ENCODE measurements at regions not wholly inside any gene's neighbourhood (a gene's known extent, or its start where the extent isn't known, plus 50 kb on each side); places are given as distances from the start of the nearest gene placed in this dataset.

DNA sequence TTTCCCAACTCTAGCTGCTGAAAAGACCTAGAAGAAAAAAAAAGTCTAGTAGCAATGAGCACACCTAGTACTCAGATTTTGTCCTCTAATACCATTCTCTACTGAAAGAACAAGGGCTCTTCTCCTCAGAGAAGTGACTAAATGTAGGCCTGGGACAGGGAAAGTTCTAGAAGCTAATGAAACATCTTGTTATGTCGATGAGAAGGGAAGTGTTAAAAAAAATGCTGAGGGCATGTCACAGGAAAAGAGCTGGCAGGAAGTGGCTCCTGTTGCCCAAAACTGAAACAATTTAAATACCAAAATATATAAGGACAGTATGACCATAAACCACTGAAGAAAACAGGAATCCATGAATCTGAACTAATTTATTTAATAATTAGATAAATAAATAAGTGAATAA lies 581.4 kb upstream of the TBL1XR1 start:
- H3K27ac ChIP-seq = no peak overlapping the region
- no peak for TF ChIP-seq ZFX (IDR thresholded peaks at IDR 0.05)
- TF ChIP-seq, protein P1, sequence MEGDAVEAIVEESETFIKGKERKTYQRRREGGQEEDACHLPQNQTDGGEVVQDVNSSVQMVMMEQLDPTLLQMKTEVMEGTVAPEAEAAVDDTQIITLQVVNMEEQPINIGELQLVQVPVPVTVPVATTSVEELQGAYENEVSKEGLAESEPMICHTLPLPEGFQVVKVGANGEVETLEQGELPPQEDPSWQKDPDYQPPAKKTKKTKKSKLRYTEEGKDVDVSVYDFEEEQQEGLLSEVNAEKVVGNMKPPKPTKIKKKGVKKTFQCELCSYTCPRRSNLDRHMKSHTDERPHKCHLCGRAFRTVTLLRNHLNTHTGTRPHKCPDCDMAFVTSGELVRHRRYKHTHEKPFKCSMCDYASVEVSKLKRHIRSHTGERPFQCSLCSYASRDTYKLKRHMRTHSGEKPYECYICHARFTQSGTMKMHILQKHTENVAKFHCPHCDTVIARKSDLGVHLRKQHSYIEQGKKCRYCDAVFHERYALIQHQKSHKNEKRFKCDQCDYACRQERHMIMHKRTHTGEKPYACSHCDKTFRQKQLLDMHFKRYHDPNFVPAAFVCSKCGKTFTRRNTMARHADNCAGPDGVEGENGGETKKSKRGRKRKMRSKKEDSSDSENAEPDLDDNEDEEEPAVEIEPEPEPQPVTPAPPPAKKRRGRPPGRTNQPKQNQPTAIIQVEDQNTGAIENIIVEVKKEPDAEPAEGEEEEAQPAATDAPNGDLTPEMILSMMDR (conservative IDR thresholded peaks at IDR 0.05) = no peak

DNA sequence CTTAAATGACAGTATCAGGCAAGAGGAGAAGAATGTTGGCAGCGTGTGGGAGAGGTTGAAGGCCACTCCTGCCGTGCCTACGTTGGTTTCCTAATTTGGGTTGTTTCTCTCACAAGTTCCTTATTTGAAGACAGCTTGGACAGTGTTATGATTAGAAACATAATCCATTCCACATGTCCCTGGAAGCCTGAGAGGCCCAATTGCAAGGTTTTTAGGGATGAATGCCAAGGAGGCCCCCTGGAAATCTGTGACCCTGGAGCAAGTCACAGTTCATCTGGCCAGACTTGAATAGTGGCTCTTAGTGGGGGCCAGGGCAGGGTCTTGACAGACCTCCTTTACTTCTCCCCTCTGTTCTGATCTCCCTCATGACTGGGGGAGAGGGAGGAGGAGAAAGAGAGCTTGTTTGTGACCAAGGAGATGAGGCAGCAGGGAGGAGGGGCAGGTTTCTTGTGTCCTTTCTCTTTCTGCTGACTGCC lies 584.4 kb upstream of the TBL1XR1 start:
- TF ChIP-seq, protein P1 (conservative IDR thresholded peaks at IDR 0.05) = no peak
- no peak for TF ChIP-seq ZFX (IDR thresholded peaks at IDR 0.05)
- peak overlapping the region; percentile 8; the same call in 1 of the 2 replicates for H3K27ac ChIP-seq

DNA sequence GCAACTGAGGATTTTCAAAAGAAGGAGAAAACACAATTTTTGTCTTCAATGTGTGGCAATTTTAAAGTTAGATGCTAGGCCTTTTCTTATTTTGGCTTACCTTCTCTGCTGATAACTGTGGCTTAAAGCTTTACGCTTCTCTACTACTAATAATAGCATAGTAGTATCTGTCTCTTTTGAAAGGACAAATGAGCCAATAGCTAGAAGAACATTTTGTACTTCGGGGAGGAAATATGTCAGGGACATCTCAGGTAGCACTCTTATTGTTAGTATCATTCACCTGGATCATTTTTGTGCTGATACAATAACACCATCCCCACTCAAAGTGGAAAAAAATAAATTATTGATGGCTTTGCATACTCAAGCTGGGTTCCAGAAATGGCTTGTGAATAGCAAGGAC lies 586.1 kb upstream of the TBL1XR1 start:
- TF ChIP-seq ZFX (IDR thresholded peaks at IDR 0.05) = no peak
- TF ChIP-seq, protein P1 (conservative IDR thresholded peaks at IDR 0.05) = no peak
- H3K27ac ChIP-seq = no peak overlapping the region

DNA sequence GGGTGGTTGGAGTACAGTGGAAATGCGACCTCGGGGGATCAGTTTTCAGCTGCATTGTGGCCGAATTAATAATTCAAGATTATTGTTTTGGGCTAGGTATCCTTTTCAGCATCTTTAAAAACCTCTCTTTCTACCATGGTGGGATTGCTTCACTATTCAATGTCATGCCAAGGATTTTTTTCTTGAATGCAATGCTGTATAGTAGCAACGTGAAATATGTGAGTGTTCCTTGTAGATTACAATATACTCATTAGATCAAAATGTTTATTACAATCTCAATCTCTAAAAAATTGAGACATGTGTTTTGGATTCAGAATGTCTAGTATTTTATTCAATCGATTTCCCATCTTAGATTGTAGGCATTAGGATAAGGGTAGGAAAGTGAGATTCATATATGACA lies 586.5 kb upstream of the TBL1XR1 start:
- H3K27ac ChIP-seq = no peak overlapping the region
- TF ChIP-seq ZFX (IDR thresholded peaks at IDR 0.05) = no peak
- TF ChIP-seq, protein P1 (conservative IDR thresholded peaks at IDR 0.05) = no peak

DNA sequence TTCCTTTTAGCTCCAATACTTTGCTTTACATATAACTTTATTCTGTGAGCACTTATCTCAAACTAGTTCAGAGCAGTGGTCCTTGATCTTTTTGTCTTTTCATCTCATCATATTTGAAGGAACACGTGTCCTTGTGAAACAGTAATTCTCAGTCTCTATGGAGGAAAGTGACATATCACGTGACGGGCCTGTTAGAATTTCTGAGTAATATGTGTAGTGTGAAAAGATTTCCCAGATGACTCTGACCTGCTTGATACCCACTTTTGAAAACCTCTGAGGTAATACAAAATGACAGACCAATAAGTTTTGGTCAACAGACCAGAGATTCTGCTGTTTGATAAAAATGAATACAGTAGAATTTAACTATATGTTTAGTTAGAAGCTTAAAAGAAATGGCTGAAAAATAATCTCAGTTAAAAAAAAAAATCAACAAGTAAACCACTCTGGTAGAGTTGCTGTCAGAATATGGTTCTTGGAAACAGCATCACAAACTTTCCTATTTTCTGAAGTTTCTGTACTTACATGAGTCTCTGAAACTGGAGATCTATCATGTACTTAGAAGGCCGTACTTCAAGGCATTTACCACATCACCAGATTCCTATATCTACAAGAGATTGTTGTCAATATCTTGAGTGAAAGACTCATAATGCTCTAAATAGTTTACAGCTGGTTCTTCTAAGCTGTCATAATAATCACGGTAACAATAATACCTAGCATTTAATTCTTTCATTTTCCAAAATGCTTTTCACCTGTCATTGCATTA lies 590.2 kb upstream of the TBL1XR1 start:
- TF ChIP-seq ZFX (IDR thresholded peaks at IDR 0.05) = no peak
- TF ChIP-seq, protein P1 (conservative IDR thresholded peaks at IDR 0.05) = no peak
- no peak overlapping the region for H3K27ac ChIP-seq

DNA sequence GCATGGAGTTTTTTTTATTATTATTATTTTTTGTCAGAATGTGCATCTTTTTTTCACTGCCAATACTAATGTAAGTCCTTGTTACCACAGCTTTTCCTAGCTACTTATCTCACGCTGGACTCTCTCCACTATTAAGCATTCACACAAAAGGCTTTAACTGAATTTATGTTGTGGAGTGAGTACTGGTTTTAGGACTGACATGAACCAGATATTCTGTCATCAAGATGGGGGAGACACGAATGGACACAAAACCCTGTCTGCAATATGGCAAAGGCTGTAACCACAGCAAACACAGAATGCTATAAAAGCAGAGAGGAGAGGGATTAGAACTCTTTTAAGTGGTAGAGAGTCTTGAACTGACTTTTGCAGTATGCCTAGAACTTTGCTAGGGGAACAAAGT lies 592.2 kb upstream of the TBL1XR1 start:
- no peak overlapping the region for H3K27ac ChIP-seq
- TF ChIP-seq, protein P1 (conservative IDR thresholded peaks at IDR 0.05) = no peak
- no peak for TF ChIP-seq ZFX (IDR thresholded peaks at IDR 0.05)

DNA sequence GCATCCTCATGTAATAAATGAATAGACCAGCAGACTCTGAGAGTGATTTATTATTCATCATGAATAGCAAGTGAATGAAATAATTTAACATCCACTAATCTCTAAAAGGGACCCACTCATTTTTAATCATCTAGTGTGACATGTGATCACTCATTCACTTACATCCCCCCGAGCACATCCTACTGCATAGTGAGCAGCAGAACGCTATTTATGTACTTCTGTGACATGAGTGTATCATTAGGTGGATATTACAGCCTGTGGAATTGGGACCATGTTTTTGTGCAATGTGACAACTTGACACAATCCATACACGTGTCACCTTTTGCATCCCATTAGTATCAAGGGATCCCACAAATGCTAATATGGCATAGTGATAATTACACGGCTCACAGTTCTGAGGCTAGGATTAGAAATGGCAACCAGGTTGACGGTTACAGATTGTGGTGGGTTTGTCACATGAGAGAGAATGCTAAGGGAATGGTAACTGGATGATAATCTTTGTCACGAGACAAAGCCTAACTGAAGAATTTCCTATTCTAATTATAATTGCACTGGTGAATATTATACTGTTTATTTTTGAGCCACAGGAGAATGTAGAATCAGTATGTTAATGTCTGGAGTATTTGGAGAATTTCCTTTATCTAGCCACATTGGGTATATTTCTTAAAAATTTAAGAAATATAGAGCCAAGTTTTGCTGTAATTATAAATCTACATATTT lies 595.2 kb upstream of the TBL1XR1 start:
- no peak for TF ChIP-seq ZFX (IDR thresholded peaks at IDR 0.05)
- TF ChIP-seq, protein P1 (conservative IDR thresholded peaks at IDR 0.05) = no peak
- no peak overlapping the region for H3K27ac ChIP-seq

All from C4-2B (cell line).